ENCODE measurements at regions not wholly inside any gene's neighbourhood (a gene's known extent, or its start where the extent isn't known, plus 50 kb on each side); places are given as distances from the start of the nearest gene placed in this dataset.

GRCh38 chr19:31890230-31890629, 455.2 kb upstream of the ZNF507 start:
- TF ChIP-seq RAD21 (IDR thresholded peaks at IDR 0.05; ENCODE audit: low read depth) (no peak), REST (IDR thresholded peaks at IDR 0.05; ENCODE audit: low read depth) (no peak), FOXM1 (IDR thresholded peaks at IDR 0.05; ENCODE audit: borderline replicate concordance, low read depth) (no peak), TEAD4 (IDR thresholded peaks at IDR 0.05) (no peak), CEBPB (IDR thresholded peaks at IDR 0.05) (no peak), MAX (IDR thresholded peaks at IDR 0.05) (no peak), YY1 (IDR thresholded peaks at IDR 0.05; ENCODE audit: low read depth) (no peak), EGR1 (IDR thresholded peaks at IDR 0.05) (no peak)
- TF ChIP-seq, protein P1, sequence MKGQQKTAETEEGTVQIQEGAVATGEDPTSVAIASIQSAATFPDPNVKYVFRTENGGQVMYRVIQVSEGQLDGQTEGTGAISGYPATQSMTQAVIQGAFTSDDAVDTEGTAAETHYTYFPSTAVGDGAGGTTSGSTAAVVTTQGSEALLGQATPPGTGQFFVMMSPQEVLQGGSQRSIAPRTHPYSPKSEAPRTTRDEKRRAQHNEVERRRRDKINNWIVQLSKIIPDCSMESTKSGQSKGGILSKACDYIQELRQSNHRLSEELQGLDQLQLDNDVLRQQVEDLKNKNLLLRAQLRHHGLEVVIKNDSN (IDR thresholded peaks at IDR 0.05), result no peak

DNA sequence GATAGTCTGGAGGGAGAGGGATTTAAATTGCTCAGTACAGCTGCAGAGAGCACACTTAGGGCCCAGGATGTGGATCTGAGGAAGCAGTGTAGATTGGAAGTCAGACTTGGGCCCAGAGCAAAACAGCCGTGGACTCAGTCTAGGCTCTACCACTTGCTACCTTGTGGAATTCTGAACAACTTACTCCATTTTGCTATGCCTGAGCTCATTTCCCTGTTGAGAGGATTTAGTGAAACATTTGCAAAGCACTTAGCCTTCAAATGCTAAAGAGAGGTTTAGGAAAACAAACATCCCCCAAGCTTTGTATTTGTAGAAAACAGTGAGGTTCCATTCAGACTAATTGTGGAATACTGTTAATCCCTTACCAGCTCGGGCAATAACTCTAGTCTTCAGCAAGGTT, 453.4 kb upstream of the ZNF507 start:
- TF ChIP-seq TEAD4 (IDR thresholded peaks at IDR 0.05), result no peak

GRCh38 chr19:31894451-31894850, 451.0 kb upstream of the ZNF507 start:
- TF ChIP-seq YY1 (IDR thresholded peaks at IDR 0.05; ENCODE audit: low read depth) (no peak), FOXM1 (IDR thresholded peaks at IDR 0.05; ENCODE audit: borderline replicate concordance, low read depth) (no peak), EP300 (IDR thresholded peaks at IDR 0.05; ENCODE audit: borderline replicate concordance) (no peak), TEAD4 (IDR thresholded peaks at IDR 0.05) (no peak), RAD21 (IDR thresholded peaks at IDR 0.05; ENCODE audit: low read depth) (no peak), TAF1 (IDR thresholded peaks at IDR 0.05; ENCODE audit: low read depth) (no peak), TCF12 (IDR thresholded peaks at IDR 0.05; ENCODE audit: low read depth) (no peak), CEBPB (IDR thresholded peaks at IDR 0.05) (no peak), EGR1 (IDR thresholded peaks at IDR 0.05) (no peak), NFIC (IDR thresholded peaks at IDR 0.05) (no peak), CREB1 (IDR thresholded peaks at IDR 0.05; ENCODE audit: low read depth) (no peak)
- TF ChIP-seq, protein P1 (IDR thresholded peaks at IDR 0.05), result no peak

GRCh38 chr19:31897292-31897691, 448.1 kb upstream of the ZNF507 start:
- no peak for TF ChIP-seq NFIC (IDR thresholded peaks at IDR 0.05)
- no peak for TF ChIP-seq ZBTB7A (IDR thresholded peaks at IDR 0.05; ENCODE audit: low read depth)
- no peak for TF ChIP-seq TEAD4 (IDR thresholded peaks at IDR 0.05)
- TF ChIP-seq YY1 (IDR thresholded peaks at IDR 0.05; ENCODE audit: low read depth), result no peak
- no peak for TF ChIP-seq MAX (IDR thresholded peaks at IDR 0.05)
- no peak for TF ChIP-seq RAD21 (IDR thresholded peaks at IDR 0.05; ENCODE audit: low read depth)

- no peak for TF ChIP-seq TCF12 (IDR thresholded peaks at IDR 0.05; ENCODE audit: low read depth)
Measured at GRCh38 chr19:31900991-31901390, 444.4 kb upstream of the ZNF507 start.

- TF ChIP-seq ZBTB7A (IDR thresholded peaks at IDR 0.05; ENCODE audit: low read depth), result no peak
- TF ChIP-seq CEBPB (IDR thresholded peaks at IDR 0.05), result no peak
- TF ChIP-seq TEAD4 (IDR thresholded peaks at IDR 0.05), result no peak
- TF ChIP-seq MAX (IDR thresholded peaks at IDR 0.05), result no peak
- TF ChIP-seq, protein P1 (IDR thresholded peaks at IDR 0.05), result no peak
- TF ChIP-seq EP300 (IDR thresholded peaks at IDR 0.05; ENCODE audit: borderline replicate concordance), result no peak
Measured at GRCh38 chr19:31902821-31903220, 442.6 kb upstream of the ZNF507 start.

DNA sequence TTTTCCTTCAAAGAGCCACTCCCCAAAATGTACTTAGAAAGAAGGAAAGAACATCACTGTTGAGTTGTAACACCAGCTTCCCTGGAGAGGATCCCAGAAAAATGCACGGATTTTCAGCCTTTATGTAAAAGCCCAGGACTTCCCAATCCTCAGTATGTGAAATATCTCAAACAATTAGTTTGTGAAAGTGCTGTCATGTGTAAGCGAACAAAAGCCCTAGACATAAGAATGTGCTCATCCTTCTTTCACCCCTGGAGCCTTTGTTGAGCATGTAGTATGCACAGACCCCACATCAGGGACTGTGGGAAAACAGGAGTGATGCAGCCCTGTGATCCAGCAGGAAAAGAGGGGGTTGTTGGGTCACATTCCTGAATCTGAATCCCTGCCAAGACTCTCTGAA, 441.4 kb upstream of the ZNF507 start:
- TF ChIP-seq TEAD4 (IDR thresholded peaks at IDR 0.05) (no peak), TAF1 (IDR thresholded peaks at IDR 0.05; ENCODE audit: low read depth) (no peak), EGR1 (IDR thresholded peaks at IDR 0.05) (no peak), NFIC (IDR thresholded peaks at IDR 0.05) (no peak), CREB1 (IDR thresholded peaks at IDR 0.05; ENCODE audit: low read depth) (no peak), TCF12 (IDR thresholded peaks at IDR 0.05; ENCODE audit: low read depth) (no peak), REST (IDR thresholded peaks at IDR 0.05; ENCODE audit: low read depth) (no peak), ZBTB7A (IDR thresholded peaks at IDR 0.05; ENCODE audit: low read depth) (no peak), RAD21 (IDR thresholded peaks at IDR 0.05; ENCODE audit: low read depth) (no peak), CEBPB (IDR thresholded peaks at IDR 0.05) (no peak), YY1 (IDR thresholded peaks at IDR 0.05; ENCODE audit: low read depth) (no peak), EP300 (IDR thresholded peaks at IDR 0.05; ENCODE audit: borderline replicate concordance) (no peak), MAX (IDR thresholded peaks at IDR 0.05) (no peak), FOXM1 (IDR thresholded peaks at IDR 0.05; ENCODE audit: borderline replicate concordance, low read depth) (no peak)
- TF ChIP-seq, protein P1 (IDR thresholded peaks at IDR 0.05), result no peak

Measured in Ishikawa (cell line).